HG03442 (cell line): ENCODE measurements at regions not wholly inside any gene's neighbourhood (a gene's known extent, or its start where the extent isn't known, plus 50 kb on each side); places are given as distances from the start of the nearest gene placed in this dataset.
"Not testable (repeated sequence)": the region's sequence is repeated elsewhere in the genome, so short reads cannot be mapped to it uniquely, and the experiment has no call there.

Experiments used
- ATAC-seq: cut with Tn5 transposase; IDR thresholded peaks from one replicate; pipeline ENCODE4 v1.9.1; 2021; ENCODE audit warnings: mild to moderate bottlenecking, moderate library complexity; ENCODE audit not compliant: unreplicated experiment

GRCh38 chr5:17755406-17755805 lies 121.1 kb downstream of the TAF11L14 start:
- not testable (repeated sequence) for ATAC-seq

GRCh38 chr5:17761326-17761725 lies 127.1 kb downstream of the TAF11L14 start:
- ATAC-seq: no peak

GRCh38 chr5:17763301-17763700 lies 129.0 kb downstream of the TAF11L14 start:
- ATAC-seq: no peak

GRCh38 chr5:17766031-17766430 lies 131.8 kb downstream of the TAF11L14 start:
- ATAC-seq: no peak

- ATAC-seq: no peak
Measured at GRCh38 chr5:17769277-17769676, 135.0 kb downstream of the TAF11L14 start.

- no peak for ATAC-seq
Measured at GRCh38 chr5:17772232-17772631, 138.0 kb downstream of the TAF11L14 start.

GRCh38 chr5:17785774-17786173 lies 151.5 kb downstream of the TAF11L14 start:
- ATAC-seq: no peak

GRCh38 chr5:17788351-17788750 lies 154.1 kb downstream of the TAF11L14 start:
- no peak for ATAC-seq

GRCh38 chr5:17794201-17794600 lies 159.9 kb downstream of the TAF11L14 start:
- no peak for ATAC-seq

- no peak for ATAC-seq
Measured at GRCh38 chr5:17794815-17795214, 160.6 kb downstream of the TAF11L14 start.

- ATAC-seq: no peak
Measured at GRCh38 chr5:17796142-17796541, 161.9 kb downstream of the TAF11L14 start.

- no peak for ATAC-seq
Measured at GRCh38 chr5:17796757-17797396, 162.6 kb downstream of the TAF11L14 start.

- ATAC-seq: no peak
Measured at GRCh38 chr5:17799521-17799920, 165.3 kb downstream of the TAF11L14 start.

- ATAC-seq: no peak
Measured at GRCh38 chr5:17801595-17801994, 167.3 kb downstream of the TAF11L14 start.

- ATAC-seq: no peak
Measured at GRCh38 chr5:17802256-17802655, 168.0 kb downstream of the TAF11L14 start.

- ATAC-seq: no peak
Measured at GRCh38 chr5:17803971-17804370, 169.7 kb downstream of the TAF11L14 start.

- ATAC-seq: no peak
Measured at GRCh38 chr5:17805227-17805825, 171.1 kb downstream of the TAF11L14 start.

GRCh38 chr5:17806818-17807468 lies 172.7 kb downstream of the TAF11L14 start:
- ATAC-seq: no peak

- no peak for ATAC-seq
Measured at GRCh38 chr5:17808566-17808965, 174.3 kb downstream of the TAF11L14 start.

GRCh38 chr5:17810734-17811133 lies 176.5 kb downstream of the TAF11L14 start:
- ATAC-seq: no peak

GRCh38 chr5:17813214-17813613 lies 179.0 kb downstream of the TAF11L14 start:
- no peak for ATAC-seq

GRCh38 chr5:17816505-17816904 lies 182.2 kb downstream of the TAF11L14 start:
- no peak for ATAC-seq
